ENCODE measurements at regions not wholly inside any gene's neighbourhood (a gene's known extent, or its start where the extent isn't known, plus 50 kb on each side); places are given as distances from the start of the nearest gene placed in this dataset.
"Not testable (repeated sequence)": the region's sequence is repeated elsewhere in the genome, so short reads cannot be mapped to it uniquely, and the experiment has no call there.

GRCh38 chr14:106712513-106712912, 1186.1 kb downstream of the TMEM121 start:
- TF ChIP-seq, protein P1, sequence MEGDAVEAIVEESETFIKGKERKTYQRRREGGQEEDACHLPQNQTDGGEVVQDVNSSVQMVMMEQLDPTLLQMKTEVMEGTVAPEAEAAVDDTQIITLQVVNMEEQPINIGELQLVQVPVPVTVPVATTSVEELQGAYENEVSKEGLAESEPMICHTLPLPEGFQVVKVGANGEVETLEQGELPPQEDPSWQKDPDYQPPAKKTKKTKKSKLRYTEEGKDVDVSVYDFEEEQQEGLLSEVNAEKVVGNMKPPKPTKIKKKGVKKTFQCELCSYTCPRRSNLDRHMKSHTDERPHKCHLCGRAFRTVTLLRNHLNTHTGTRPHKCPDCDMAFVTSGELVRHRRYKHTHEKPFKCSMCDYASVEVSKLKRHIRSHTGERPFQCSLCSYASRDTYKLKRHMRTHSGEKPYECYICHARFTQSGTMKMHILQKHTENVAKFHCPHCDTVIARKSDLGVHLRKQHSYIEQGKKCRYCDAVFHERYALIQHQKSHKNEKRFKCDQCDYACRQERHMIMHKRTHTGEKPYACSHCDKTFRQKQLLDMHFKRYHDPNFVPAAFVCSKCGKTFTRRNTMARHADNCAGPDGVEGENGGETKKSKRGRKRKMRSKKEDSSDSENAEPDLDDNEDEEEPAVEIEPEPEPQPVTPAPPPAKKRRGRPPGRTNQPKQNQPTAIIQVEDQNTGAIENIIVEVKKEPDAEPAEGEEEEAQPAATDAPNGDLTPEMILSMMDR (conservative IDR thresholded peaks at IDR 0.05 in 1 of 2, IDR thresholded peaks at IDR 0.05 in 1 of 2; ENCODE audit: low read depth in 1 of 2, low read length in 2 of 2): not testable (repeated sequence)
- TF ChIP-seq EZH2 (IDR thresholded peaks at IDR 0.05; ENCODE audit: low read length, missing control alignments): not testable (repeated sequence)
